ENCODE measurements at regions not wholly inside any gene's neighbourhood (a gene's known extent, or its start where the extent isn't known, plus 50 kb on each side); places are given as distances from the start of the nearest gene placed in this dataset.

- Mint-ChIP-seq H3K36me3 (ENCODE audit: insufficient read depth in 1 of 3, low read depth in 3 of 3) (no peaks in the 10 kb centered on the region), H3K27me3 (ENCODE audit: low read depth) (no peaks in the 10 kb centered on the region), H3K4me1 (peaks cover 8 to 11% of the 10 kb centered on the region in 2 experiments), H3K27ac (no peak overlapping the region), H3K9me3 (peaks cover 0 to 5% of the 10 kb centered on the region in 2 experiments; a peak in 1 of 5 replicates), H3K4me3 (no peak overlapping the region)
- H3K27me3 ChIP-seq (ENCODE audit: insufficient read depth, low read length): no peaks in the 10 kb centered on the region
- H2BK12ac ChIP-seq (ENCODE audit: insufficient read length, low read depth, low read length): no peak overlapping the region
- H4K5ac ChIP-seq (ENCODE audit: insufficient read length, low read depth, low read length): no peak overlapping the region
- H4K20me1 ChIP-seq (ENCODE audit: control insufficient read depth, insufficient read depth, insufficient read length): no peaks in the 10 kb centered on the region
- no peak overlapping the region for H4K91ac ChIP-seq (ENCODE audit: insufficient read length, low read depth, low read length)
- no peak overlapping the region for H4K8ac ChIP-seq (replicated peaks; ENCODE audit: insufficient read length, low read depth, low read length)
- no peaks in the 10 kb centered on the region for H3K79me2 ChIP-seq (ENCODE audit: insufficient read depth, low read length)
- no peak overlapping the region for H2AK5ac ChIP-seq (ENCODE audit: insufficient read length, low read length)
- DNase-seq: no peak
- no peak overlapping the region for H3K14ac ChIP-seq (ENCODE audit: insufficient read depth, low read length)
- H2BK5ac ChIP-seq (ENCODE audit: insufficient read length, low read length): no peak overlapping the region
- no peak overlapping the region for H3K9ac ChIP-seq (ENCODE audit: extremely low read depth, insufficient read length, low read length)
- no peak overlapping the region for H3K56ac ChIP-seq (ENCODE audit: insufficient read length, low read depth, low read length)
- H3T11ph ChIP-seq (ENCODE audit: low read length): no peak overlapping the region
- no peak overlapping the region for H2BK20ac ChIP-seq (ENCODE audit: low read depth, low read length, poor library complexity, severe bottlenecking)
- H3K18ac ChIP-seq (ENCODE audit: insufficient read length, low read depth, low read length): no peak overlapping the region
- no peaks in the 10 kb centered on the region for H3K9me3 ChIP-seq (ENCODE audit: control insufficient read depth, low read depth, low read length)
- no peak overlapping the region for H2BK120ac ChIP-seq (ENCODE audit: low read depth, low read length, poor library complexity, severe bottlenecking)
- no peaks in the 10 kb centered on the region for H3K4me1 ChIP-seq (ENCODE audit: insufficient read depth, low read length)
- H3K23ac ChIP-seq (ENCODE audit: insufficient read length, low read depth, low read length): no peak overlapping the region
- TF ChIP-seq CTCF (conservative IDR thresholded peaks at IDR 0.05): no peak
- no peak overlapping the region for H3K4ac ChIP-seq (ENCODE audit: low read depth, low read length)
- H3K4me2 ChIP-seq (ENCODE audit: insufficient read depth, insufficient read length, low read length): no peak overlapping the region
- H3K23me2 ChIP-seq (ENCODE audit: insufficient read length, low read depth, low read length, poor library complexity, severe bottlenecking): no peaks in the 10 kb centered on the region
- no peak overlapping the region for H3K27ac ChIP-seq (ENCODE audit: insufficient read length, low read depth, low read length)
- H2AFZ ChIP-seq (ENCODE audit: low read length): no peak overlapping the region
- H2BK15ac ChIP-seq (ENCODE audit: low read depth, low read length): no peak overlapping the region
- no peaks in the 10 kb centered on the region for H3K79me1 ChIP-seq (ENCODE audit: insufficient read depth, low read depth, low read length, poor library complexity, severe bottlenecking)
Observed at GRCh38 chr4:89166971-89167475, 55.7 kb downstream of the TIGD2 start.
